RWPE2 (cell line): ENCODE measurements at regions not wholly inside any gene's neighbourhood (a gene's known extent, or its start where the extent isn't known, plus 50 kb on each side); places are given as distances from the start of the nearest gene placed in this dataset.
"Not testable (repeated sequence)": the region's sequence is repeated elsewhere in the genome, so short reads cannot be mapped to it uniquely, and the experiment has no call there.

Experiments used
- ATAC-seq: fragments of 200-7000 bp; cut with Tn5 transposase; 3 replicates; pipeline ENCODE4 v1.9.1; 2021; ENCODE audit warnings: low read depth
- DNase-seq: peaks from one replicate; pipeline ENCODE4 v3.0.0-alpha.2; 2020; ENCODE audit warnings: low spot score
- H3K27ac ChIP-seq: fragments of 450-650 bp; 2 replicates; pipeline ENCODE4 v1.5.1; 2017; ENCODE audit warnings: mild to moderate bottlenecking; ENCODE audit not compliant: poor library complexity, severe bottlenecking
- H3K27me3 ChIP-seq: fragments of 250-450 bp; sonication (Bioruptor Pico); 2 replicates; pipeline ENCODE4 v1.5.1; 2021; ENCODE audit warnings: mild to moderate bottlenecking, moderate library complexity; ENCODE audit not compliant: insufficient read depth, poor library complexity, severe bottlenecking
- H3K36me3 ChIP-seq: fragments of 250-450 bp; sonication (Bioruptor Pico); 2 replicates; pipeline ENCODE4 v1.5.1; 2020; ENCODE audit warnings: low read depth, mild to moderate bottlenecking, moderate library complexity
- H3K4me1 ChIP-seq: fragments of 250-450 bp; sonication (Bioruptor Pico); 2 replicates; pipeline ENCODE4 v1.5.1; 2021; ENCODE audit warnings: mild to moderate bottlenecking, moderate library complexity; ENCODE audit not compliant: insufficient read depth, poor library complexity, severe bottlenecking
- H3K4me3 ChIP-seq: fragments of 250-450 bp; sonication (Bioruptor Pico); 2 replicates; pipeline ENCODE4 v1.5.1; 2021; ENCODE audit warnings: mild to moderate bottlenecking, moderate library complexity; ENCODE audit not compliant: severe bottlenecking
- H3K9me3 ChIP-seq: fragments of 250-450 bp; sonication (Bioruptor Pico); 2 replicates; pipeline ENCODE4 v1.5.1; 2021; ENCODE audit warnings: mild to moderate bottlenecking, moderate library complexity; ENCODE audit not compliant: severe bottlenecking
- CTCF ChIP-seq: fragments of 450-650 bp; IDR thresholded peaks from one replicate; pipeline ENCODE4 v1.5.1; 2017; ENCODE audit warnings: mild to moderate bottlenecking, moderate library complexity; ENCODE audit not compliant: poor library complexity, severe bottlenecking

GRCh38 chr14:106235356-106236159 lies 709.2 kb downstream of the TMEM121 start:
- H3K27ac ChIP-seq: no peak overlapping the region
- H3K4me3 ChIP-seq: no peak overlapping the region
- no peak for ATAC-seq
- H3K36me3 ChIP-seq: no peaks in the 10 kb centered on the region
- no peaks in the 10 kb centered on the region for H3K4me1 ChIP-seq
- no peaks in the 10 kb centered on the region for H3K9me3 ChIP-seq
- no peak for DNase-seq
- TF ChIP-seq CTCF: no peak
- peaks cover 9% of the 10 kb centered on the region for H3K27me3 ChIP-seq

GRCh38 chr14:106248321-106249192 lies 722.2 kb downstream of the TMEM121 start:
- Histone ChIP-seq H3K36me3 (no peaks in the 10 kb centered on the region), H3K9me3 (peaks cover 2% of the 10 kb centered on the region), H3K27ac (no peak overlapping the region), H3K27me3 (peaks cover 7% of the 10 kb centered on the region), H3K4me1 (no peaks in the 10 kb centered on the region), H3K4me3 (no peak overlapping the region)
- no peak for DNase-seq
- ATAC-seq: no peak
- TF ChIP-seq CTCF: no peak

GRCh38 chr14:106253995-106254394 lies 727.6 kb downstream of the TMEM121 start:
- not testable (repeated sequence) for H3K4me3 ChIP-seq, H3K36me3 ChIP-seq, H3K4me1 ChIP-seq, H3K9me3 ChIP-seq, DNase-seq, ATAC-seq, H3K27ac ChIP-seq
- peaks cover 31% of the 10 kb centered on the region for H3K27me3 ChIP-seq

GRCh38 chr14:106257569-106257994 lies 731.2 kb downstream of the TMEM121 start:
- not testable (repeated sequence) for H3K9me3 ChIP-seq, H3K27ac ChIP-seq, H3K4me1 ChIP-seq, H3K36me3 ChIP-seq, DNase-seq, H3K4me3 ChIP-seq
- peak; percentile 62; the same call in 1 of the 3 replicates for ATAC-seq
- peaks cover 55% of the 10 kb centered on the region for H3K27me3 ChIP-seq
- peak; percentile 94 for TF ChIP-seq CTCF

GRCh38 chr14:106268013-106268727 lies 741.8 kb downstream of the TMEM121 start:
- no peaks in the 10 kb centered on the region for H3K4me1 ChIP-seq
- no peaks in the 10 kb centered on the region for H3K36me3 ChIP-seq
- TF ChIP-seq CTCF: no peak
- H3K4me3 ChIP-seq: no peak overlapping the region
- no peak overlapping the region for H3K27ac ChIP-seq
- peaks cover 47% of the 10 kb centered on the region for H3K27me3 ChIP-seq
- ATAC-seq: no peak
- peaks cover 2% of the 10 kb centered on the region for H3K9me3 ChIP-seq
- no peak for DNase-seq
